ENCODE measurements at regions not wholly inside any gene's neighbourhood (a gene's known extent, or its start where the extent isn't known, plus 50 kb on each side); places are given as distances from the start of the nearest gene placed in this dataset.

DNA sequence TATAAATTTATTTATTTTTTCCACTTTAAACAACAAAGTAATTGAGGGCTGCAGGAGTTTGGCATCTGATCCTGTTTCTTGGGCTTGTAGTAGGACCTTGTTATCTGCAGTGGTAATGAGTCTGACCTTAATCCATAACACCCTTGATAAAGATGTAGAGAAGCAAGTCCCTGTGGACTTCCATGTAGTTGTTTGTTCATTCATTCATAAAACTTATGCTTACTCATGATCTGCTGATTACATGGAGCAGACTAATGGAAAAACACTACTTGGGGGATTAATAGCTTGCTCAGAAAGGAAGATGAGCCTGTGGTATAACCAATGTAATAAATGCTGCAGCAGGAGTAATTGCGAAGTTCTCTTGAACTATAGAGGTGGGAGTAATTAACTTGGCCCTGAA, 271.5 kb upstream of the TBL1XR1 start:
- no TSS peak for BruUV-seq (replicated peaks)
- Histone ChIP-seq H3K27me3 (ENCODE audit: control insufficient read depth in 1 of 2, insufficient read depth in 2 of 2, low read length in 2 of 2) (no peaks in the 10 kb centered on the region), H4K20me1 (ENCODE audit: insufficient read depth, low read length) (no peaks in the 10 kb centered on the region), H3K36me3 (replicated peaks in 1 of 2; ENCODE audit: control insufficient read depth in 1 of 2, insufficient read depth in 2 of 2, low read length in 2 of 2) (no peaks in the 10 kb centered on the region), H3K9ac (ENCODE audit: insufficient read depth, low read depth, low read length) (no peak overlapping the region), H3K27ac (ENCODE audit: extremely low read length, insufficient read depth, low read length) (no peak overlapping the region), H3K79me2 (ENCODE audit: insufficient read depth, low read length) (no peaks in the 10 kb centered on the region), H3K4me2 (ENCODE audit: low read depth, low read length) (no peak overlapping the region), H3K9me3 (ENCODE audit: low read length) (no peaks in the 10 kb centered on the region), H3K4me1 (ENCODE audit: insufficient read depth, low read length) (no peaks in the 10 kb centered on the region), H3K4me3 (replicated peaks in 1 of 3; ENCODE audit: insufficient read depth in 1 of 3, low read depth in 2 of 3, low read length in 3 of 3) (no peak overlapping the region), H2AFZ (ENCODE audit: low read length) (no peak overlapping the region)
- in situ Hi-C loops (cut with HindIII; ENCODE audit: extremely low pct_ligation_motif_present, low pct_unique_long_range_greater_than_20kb): no loop called here
- ChIA-PET CTCF (ENCODE audit: low intra/inter-chr PET ratio, low total read pairs) (no interaction called here), POLR2A (no interaction called here)
- WGBS (ENCODE audit: low lambda C conversion rate): 94% methylated on average over 1 of the region's 1 CpG
- no peak for DNase-seq (ENCODE audit: low spot score)
- no peak for FAIRE-seq
- ATAC-seq: no peak
- no peak for TF ChIP-seq MLLT10 (CRISPR knock-in tag; IDR thresholded peaks at IDR 0.05)
- no peak for TF ChIP-seq XBP1 (CRISPR knock-in tag; IDR thresholded peaks at IDR 0.05)
- TF ChIP-seq, protein P1, sequence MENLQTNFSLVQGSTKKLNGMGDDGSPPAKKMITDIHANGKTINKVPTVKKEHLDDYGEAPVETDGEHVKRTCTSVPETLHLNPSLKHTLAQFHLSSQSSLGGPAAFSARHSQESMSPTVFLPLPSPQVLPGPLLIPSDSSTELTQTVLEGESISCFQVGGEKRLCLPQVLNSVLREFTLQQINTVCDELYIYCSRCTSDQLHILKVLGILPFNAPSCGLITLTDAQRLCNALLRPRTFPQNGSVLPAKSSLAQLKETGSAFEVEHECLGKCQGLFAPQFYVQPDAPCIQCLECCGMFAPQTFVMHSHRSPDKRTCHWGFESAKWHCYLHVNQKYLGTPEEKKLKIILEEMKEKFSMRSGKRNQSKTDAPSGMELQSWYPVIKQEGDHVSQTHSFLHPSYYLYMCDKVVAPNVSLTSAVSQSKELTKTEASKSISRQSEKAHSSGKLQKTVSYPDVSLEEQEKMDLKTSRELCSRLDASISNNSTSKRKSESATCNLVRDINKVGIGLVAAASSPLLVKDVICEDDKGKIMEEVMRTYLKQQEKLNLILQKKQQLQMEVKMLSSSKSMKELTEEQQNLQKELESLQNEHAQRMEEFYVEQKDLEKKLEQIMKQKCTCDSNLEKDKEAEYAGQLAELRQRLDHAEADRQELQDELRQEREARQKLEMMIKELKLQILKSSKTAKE (CRISPR knock-in tag; IDR thresholded peaks at IDR 0.05; ENCODE audit: borderline replicate concordance): no peak
- TF ChIP-seq POLR2AphosphoS2 (IDR thresholded peaks at IDR 0.05; ENCODE audit: low read depth, low read length): no peak
- TF ChIP-seq KDM1A (CRISPR knock-in tag; IDR thresholded peaks at IDR 0.05): no peak
- no peak for TF ChIP-seq ZBTB21 (CRISPR knock-in tag; IDR thresholded peaks at IDR 0.05)
- TF ChIP-seq, protein P2, sequence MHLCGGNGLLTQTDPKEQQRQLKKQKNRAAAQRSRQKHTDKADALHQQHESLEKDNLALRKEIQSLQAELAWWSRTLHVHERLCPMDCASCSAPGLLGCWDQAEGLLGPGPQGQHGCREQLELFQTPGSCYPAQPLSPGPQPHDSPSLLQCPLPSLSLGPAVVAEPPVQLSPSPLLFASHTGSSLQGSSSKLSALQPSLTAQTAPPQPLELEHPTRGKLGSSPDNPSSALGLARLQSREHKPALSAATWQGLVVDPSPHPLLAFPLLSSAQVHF (CRISPR knock-in tag; IDR thresholded peaks at IDR 0.05): no peak
- TF ChIP-seq, protein P3, sequence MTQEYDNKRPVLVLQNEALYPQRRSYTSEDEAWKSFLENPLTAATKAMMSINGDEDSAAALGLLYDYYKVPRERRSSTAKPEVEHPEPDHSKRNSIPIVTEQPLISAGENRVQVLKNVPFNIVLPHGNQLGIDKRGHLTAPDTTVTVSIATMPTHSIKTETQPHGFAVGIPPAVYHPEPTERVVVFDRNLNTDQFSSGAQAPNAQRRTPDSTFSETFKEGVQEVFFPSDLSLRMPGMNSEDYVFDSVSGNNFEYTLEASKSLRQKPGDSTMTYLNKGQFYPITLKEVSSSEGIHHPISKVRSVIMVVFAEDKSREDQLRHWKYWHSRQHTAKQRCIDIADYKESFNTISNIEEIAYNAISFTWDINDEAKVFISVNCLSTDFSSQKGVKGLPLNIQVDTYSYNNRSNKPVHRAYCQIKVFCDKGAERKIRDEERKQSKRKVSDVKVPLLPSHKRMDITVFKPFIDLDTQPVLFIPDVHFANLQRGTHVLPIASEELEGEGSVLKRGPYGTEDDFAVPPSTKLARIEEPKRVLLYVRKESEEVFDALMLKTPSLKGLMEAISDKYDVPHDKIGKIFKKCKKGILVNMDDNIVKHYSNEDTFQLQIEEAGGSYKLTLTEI (CRISPR knock-in tag; conservative IDR thresholded peaks at IDR 0.05): no peak
- TF ChIP-seq KLF9 (CRISPR knock-in tag; IDR thresholded peaks at IDR 0.05; ENCODE audit: low read depth): no peak
- TF ChIP-seq HNF4G (IDR thresholded peaks at IDR 0.05; ENCODE audit: borderline replicate concordance, low read depth, low read length): no peak
- no peak for TF ChIP-seq HNF4G (CRISPR knock-in tag; IDR thresholded peaks at IDR 0.05; ENCODE audit: borderline replicate concordance, low read depth)
- no peak for TF ChIP-seq PHF5A (CRISPR knock-in tag; IDR thresholded peaks at IDR 0.05; ENCODE audit: low read depth, unreplicated experiment)
- no peak for TF ChIP-seq ZMYM2 (CRISPR knock-in tag; IDR thresholded peaks at IDR 0.05)
- no peak for TF ChIP-seq ZNF431 (CRISPR knock-in tag; IDR thresholded peaks at IDR 0.05; ENCODE audit: borderline replicate concordance, low read depth)
- TF ChIP-seq EED (CRISPR knock-in tag; IDR thresholded peaks at IDR 0.05): no peak
- intact Hi-C loops (cut with micrococcal nuclease; ENCODE audit: unreplicated experiment): no loop called here
